C4-2B (cell line): ENCODE measurements at regions not wholly inside any gene's neighbourhood (a gene's known extent, or its start where the extent isn't known, plus 50 kb on each side); places are given as distances from the start of the nearest gene placed in this dataset.

Experiments
- ZFX ChIP-seq: fragments of 450-650 bp; IDR thresholded peaks from 2 replicates; pipeline ENCODE4 v1.6.1; 2017
- TF ChIP-seq, protein P1 (sequence below): fragments of 450-650 bp; conservative IDR thresholded peaks from 2 replicates; pipeline ENCODE4 v1.5.1; 2017; ENCODE audit warnings: mild to moderate bottlenecking

- TF ChIP-seq, protein P1, sequence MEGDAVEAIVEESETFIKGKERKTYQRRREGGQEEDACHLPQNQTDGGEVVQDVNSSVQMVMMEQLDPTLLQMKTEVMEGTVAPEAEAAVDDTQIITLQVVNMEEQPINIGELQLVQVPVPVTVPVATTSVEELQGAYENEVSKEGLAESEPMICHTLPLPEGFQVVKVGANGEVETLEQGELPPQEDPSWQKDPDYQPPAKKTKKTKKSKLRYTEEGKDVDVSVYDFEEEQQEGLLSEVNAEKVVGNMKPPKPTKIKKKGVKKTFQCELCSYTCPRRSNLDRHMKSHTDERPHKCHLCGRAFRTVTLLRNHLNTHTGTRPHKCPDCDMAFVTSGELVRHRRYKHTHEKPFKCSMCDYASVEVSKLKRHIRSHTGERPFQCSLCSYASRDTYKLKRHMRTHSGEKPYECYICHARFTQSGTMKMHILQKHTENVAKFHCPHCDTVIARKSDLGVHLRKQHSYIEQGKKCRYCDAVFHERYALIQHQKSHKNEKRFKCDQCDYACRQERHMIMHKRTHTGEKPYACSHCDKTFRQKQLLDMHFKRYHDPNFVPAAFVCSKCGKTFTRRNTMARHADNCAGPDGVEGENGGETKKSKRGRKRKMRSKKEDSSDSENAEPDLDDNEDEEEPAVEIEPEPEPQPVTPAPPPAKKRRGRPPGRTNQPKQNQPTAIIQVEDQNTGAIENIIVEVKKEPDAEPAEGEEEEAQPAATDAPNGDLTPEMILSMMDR = no peak
- no peak for TF ChIP-seq ZFX
Measured at GRCh38 chr6:33857093-33857931, 53.5 kb upstream of the MLN start.
